ENCODE measurements at regions not wholly inside any gene's neighbourhood (a gene's known extent, or its start where the extent isn't known, plus 50 kb on each side); places are given as distances from the start of the nearest gene placed in this dataset.

DNA sequence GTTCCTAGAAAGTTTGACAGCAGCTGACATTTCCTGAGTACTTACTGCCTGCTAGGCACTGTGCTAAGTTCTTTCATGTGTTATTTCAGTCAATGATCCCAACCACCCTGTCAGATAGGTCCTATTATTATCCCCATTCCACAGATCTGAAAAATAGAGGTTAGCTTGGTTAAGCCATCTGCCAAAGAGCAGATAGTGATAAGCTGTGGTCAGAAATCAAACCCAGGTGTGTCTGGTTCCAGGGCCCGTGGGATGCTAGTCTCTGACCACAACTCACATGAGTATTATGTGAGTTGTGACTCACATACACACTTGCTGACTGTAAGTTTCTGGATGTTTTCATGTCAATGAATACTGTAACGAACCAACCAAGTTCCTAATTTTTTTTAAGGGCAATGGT lies 132.0 kb upstream of the APCDD1 start:
- TF ChIP-seq, protein P1, sequence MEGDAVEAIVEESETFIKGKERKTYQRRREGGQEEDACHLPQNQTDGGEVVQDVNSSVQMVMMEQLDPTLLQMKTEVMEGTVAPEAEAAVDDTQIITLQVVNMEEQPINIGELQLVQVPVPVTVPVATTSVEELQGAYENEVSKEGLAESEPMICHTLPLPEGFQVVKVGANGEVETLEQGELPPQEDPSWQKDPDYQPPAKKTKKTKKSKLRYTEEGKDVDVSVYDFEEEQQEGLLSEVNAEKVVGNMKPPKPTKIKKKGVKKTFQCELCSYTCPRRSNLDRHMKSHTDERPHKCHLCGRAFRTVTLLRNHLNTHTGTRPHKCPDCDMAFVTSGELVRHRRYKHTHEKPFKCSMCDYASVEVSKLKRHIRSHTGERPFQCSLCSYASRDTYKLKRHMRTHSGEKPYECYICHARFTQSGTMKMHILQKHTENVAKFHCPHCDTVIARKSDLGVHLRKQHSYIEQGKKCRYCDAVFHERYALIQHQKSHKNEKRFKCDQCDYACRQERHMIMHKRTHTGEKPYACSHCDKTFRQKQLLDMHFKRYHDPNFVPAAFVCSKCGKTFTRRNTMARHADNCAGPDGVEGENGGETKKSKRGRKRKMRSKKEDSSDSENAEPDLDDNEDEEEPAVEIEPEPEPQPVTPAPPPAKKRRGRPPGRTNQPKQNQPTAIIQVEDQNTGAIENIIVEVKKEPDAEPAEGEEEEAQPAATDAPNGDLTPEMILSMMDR (tag by site-specific recombination; IDR thresholded peaks at IDR 0.05): no peak
- TF ChIP-seq, protein P2, sequence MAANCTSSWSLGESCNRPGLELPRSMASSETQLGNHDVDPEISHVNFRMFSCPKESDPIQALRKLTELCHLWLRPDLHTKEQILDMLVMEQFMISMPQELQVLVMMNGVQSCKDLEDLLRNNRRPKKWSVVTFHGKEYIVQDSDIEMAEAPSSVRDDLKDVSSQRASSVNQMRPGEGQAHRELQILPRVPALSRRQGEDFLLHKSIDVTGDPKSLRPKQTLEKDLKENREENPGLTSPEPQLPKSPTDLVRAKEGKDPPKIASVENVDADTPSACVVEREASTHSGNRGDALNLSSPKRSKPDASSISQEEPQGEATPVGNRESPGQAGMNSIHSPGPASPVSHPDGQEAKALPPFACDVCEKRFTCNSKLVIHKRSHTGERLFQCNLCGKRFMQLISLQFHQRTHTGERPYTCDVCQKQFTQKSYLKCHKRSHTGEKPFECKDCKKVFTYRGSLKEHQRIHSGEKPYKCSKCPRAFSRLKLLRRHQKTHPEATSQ (tag by site-specific recombination; IDR thresholded peaks at IDR 0.05): no peak
- TF ChIP-seq ZNF354C (tag by site-specific recombination; IDR thresholded peaks at IDR 0.05; ENCODE audit: borderline replicate concordance, low read depth) (no peak), ZFP37 (tag by site-specific recombination; IDR thresholded peaks at IDR 0.05) (no peak), YY1 (tag by site-specific recombination; IDR thresholded peaks at IDR 0.05) (no peak), ZNF660 (tag by site-specific recombination; IDR thresholded peaks at IDR 0.05) (no peak), ZNF23 (tag by site-specific recombination; IDR thresholded peaks at IDR 0.05; ENCODE audit: borderline replicate concordance) (no peak)
- TF ChIP-seq, protein P3, sequence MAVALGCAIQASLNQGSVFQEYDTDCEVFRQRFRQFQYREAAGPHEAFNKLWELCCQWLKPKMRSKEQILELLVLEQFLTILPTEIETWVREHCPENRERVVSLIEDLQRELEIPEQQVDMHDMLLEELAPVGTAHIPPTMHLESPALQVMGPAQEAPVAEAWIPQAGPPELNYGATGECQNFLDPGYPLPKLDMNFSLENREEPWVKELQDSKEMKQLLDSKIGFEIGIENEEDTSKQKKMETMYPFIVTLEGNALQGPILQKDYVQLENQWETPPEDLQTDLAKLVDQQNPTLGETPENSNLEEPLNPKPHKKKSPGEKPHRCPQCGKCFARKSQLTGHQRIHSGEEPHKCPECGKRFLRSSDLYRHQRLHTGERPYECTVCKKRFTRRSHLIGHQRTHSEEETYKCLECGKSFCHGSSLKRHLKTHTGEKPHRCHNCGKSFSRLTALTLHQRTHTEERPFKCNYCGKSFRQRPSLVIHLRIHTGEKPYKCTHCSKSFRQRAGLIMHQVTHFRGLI (tag by site-specific recombination; IDR thresholded peaks at IDR 0.05): no peak
